Testis (tissue), 2 donors: ENCODE measurements at regions not wholly inside any gene's neighbourhood (a gene's known extent, or its start where the extent isn't known, plus 50 kb on each side); places are given as distances from the start of the nearest gene placed in this dataset.

Experiments
- CTCF ChIP-seq, 3 experiments: fragments of 450-650 bp in 2 of 3; fragments of 200-600 bp in 1 of 3; sonication (generic) in 1 of 3; IDR thresholded peaks; one replicate each; pipeline ENCODE4 v1.5.1; 2016 to 2019; ENCODE audit warnings: antibody characterized with exemption in 3 of 3, mild to moderate bottlenecking in 2 of 3, moderate library complexity in 1 of 3
- POLR2A ChIP-seq: fragments of 450-650 bp; IDR thresholded peaks from one replicate; pipeline ENCODE4 v1.6.1; 2017; ENCODE audit warnings: antibody characterized with exemption, mild to moderate bottlenecking, moderate library complexity

GRCh38 chr15:36263666-36264065 lies 315.8 kb upstream of the CDIN1 start:
- TF ChIP-seq POLR2A (no peak), CTCF (IDR thresholded peaks at IDR 0.05) (no peak)
